HL-60 (cell line): ENCODE measurements at regions not wholly inside any gene's neighbourhood (a gene's known extent, or its start where the extent isn't known, plus 50 kb on each side); places are given as distances from the start of the nearest gene placed in this dataset.
"Not testable (repeated sequence)": the region's sequence is repeated elsewhere in the genome, so short reads cannot be mapped to it uniquely, and the experiment has no call there.

Experiments used
- DNase-seq, 2 experiments: peaks; one replicate each; pipeline ENCODE4 v3.0.0-alpha.2; 2010 to 2020; ENCODE audit warnings: low read depth in 1 of 2, low spot score in 1 of 2
- H3K27ac ChIP-seq: fragments of 250-450 bp; sonication (Bioruptor Pico); replicated peaks from 2 replicates; pipeline ENCODE4 v1.5.1; 2020; ENCODE audit warnings: mild to moderate bottlenecking, moderate library complexity
- H3K27me3 ChIP-seq: fragments of 250-450 bp; sonication (Bioruptor Pico); 2 replicates; pipeline ENCODE4 v1.5.1; 2021; ENCODE audit warnings: mild to moderate bottlenecking, moderate library complexity; ENCODE audit not compliant: insufficient read depth, poor library complexity, severe bottlenecking
- H3K4me3 ChIP-seq: replicated peaks from 2 replicates; pipeline ENCODE4 v1.5.1; 2011; ENCODE audit warnings: mild to moderate bottlenecking, control low read depth, low read length; ENCODE audit not compliant: insufficient read depth
- CTCF ChIP-seq: IDR thresholded peaks from one replicate; pipeline ENCODE4 v1.5.1; 2011; ENCODE audit warnings: low read length, control low read depth, inconsistent platforms; ENCODE audit not compliant: insufficient read depth
- GABPA ChIP-seq: IDR thresholded peaks from 2 replicates; pipeline ENCODE4 v1.6.1; 2012; ENCODE audit warnings: low read depth
- POLR2AphosphoS5 ChIP-seq: IDR thresholded peaks from 2 replicates; pipeline ENCODE4 v1.6.1; 2012; ENCODE audit warnings: low read depth
- REST ChIP-seq: IDR thresholded peaks from 2 replicates; pipeline ENCODE4 v1.6.1; 2012; ENCODE audit warnings: low read depth; ENCODE audit not compliant: insufficient replicate concordance
- SPI1 ChIP-seq: IDR thresholded peaks from 2 replicates; pipeline ENCODE4 v1.6.1; 2012; ENCODE audit warnings: low read depth, mild to moderate bottlenecking, borderline replicate concordance

- H3K4me3 ChIP-seq: no peak overlapping the region
- DNase-seq: no peak
- no peak for TF ChIP-seq REST
- no peak for TF ChIP-seq SPI1
- TF ChIP-seq POLR2AphosphoS5: no peak
- TF ChIP-seq GABPA: no peak
- TF ChIP-seq CTCF: no peak
- no peak overlapping the region for H3K27ac ChIP-seq
- H3K27me3 ChIP-seq: no peaks in the 10 kb centered on the region
Observed at GRCh38 chr3:46576-46975, 150.0 kb upstream of the CHL1 start.

GRCh38 chr3:53441-53840, 143.1 kb upstream of the CHL1 start:
- not testable (repeated sequence) for DNase-seq, H3K4me3 ChIP-seq, H3K27me3 ChIP-seq, H3K27ac ChIP-seq

- no peak for DNase-seq
- Histone ChIP-seq H3K27ac (no peak overlapping the region), H3K27me3 (no peaks in the 10 kb centered on the region), H3K4me3 (no peak overlapping the region)
- TF ChIP-seq CTCF (no peak), REST (no peak), GABPA (no peak), SPI1 (no peak), POLR2AphosphoS5 (no peak)
Observed at GRCh38 chr3:54240-54639, 142.3 kb upstream of the CHL1 start.

GRCh38 chr3:56672-57071, 139.9 kb upstream of the CHL1 start:
- TF ChIP-seq POLR2AphosphoS5 (no peak), REST (no peak), SPI1 (no peak), CTCF (no peak), GABPA (no peak)
- DNase-seq: no peak
- Histone ChIP-seq H3K4me3 (no peak overlapping the region), H3K27ac (no peak overlapping the region), H3K27me3 (no peaks in the 10 kb centered on the region)
